ENCODE measurements at regions not wholly inside any gene's neighbourhood (a gene's known extent, or its start where the extent isn't known, plus 50 kb on each side); places are given as distances from the start of the nearest gene placed in this dataset.

GRCh38 chr13:22735011-22735995 lies 445.5 kb upstream of the SGCG start:
- TF ChIP-seq CTCF (conservative IDR thresholded peaks at IDR 0.05; ENCODE audit: low read depth, low read length) (no peak), MAZ (IDR thresholded peaks at IDR 0.05; ENCODE audit: borderline replicate concordance, low read depth, low read length) (no peak), RCOR1 (IDR thresholded peaks at IDR 0.05; ENCODE audit: insufficient replicate concordance, low read length) (no peak), CEBPB (IDR thresholded peaks at IDR 0.05; ENCODE audit: low read depth, low read length) (no peak), USF2 (IDR thresholded peaks at IDR 0.05; ENCODE audit: low read depth, low read length) (no peak), POLR2A (IDR thresholded peaks at IDR 0.05; ENCODE audit: low read depth, low read length) (no peak), CHD1 (IDR thresholded peaks at IDR 0.05; ENCODE audit: low read depth, low read length) (no peak), RAD21 (IDR thresholded peaks at IDR 0.05; ENCODE audit: low read length) (no peak), NFE2L2 (IDR thresholded peaks at IDR 0.05; ENCODE audit: low read depth, low read length) (no peak)
